ENCODE measurements at regions not wholly inside any gene's neighbourhood (a gene's known extent, or its start where the extent isn't known, plus 50 kb on each side); places are given as distances from the start of the nearest gene placed in this dataset.

DNA sequence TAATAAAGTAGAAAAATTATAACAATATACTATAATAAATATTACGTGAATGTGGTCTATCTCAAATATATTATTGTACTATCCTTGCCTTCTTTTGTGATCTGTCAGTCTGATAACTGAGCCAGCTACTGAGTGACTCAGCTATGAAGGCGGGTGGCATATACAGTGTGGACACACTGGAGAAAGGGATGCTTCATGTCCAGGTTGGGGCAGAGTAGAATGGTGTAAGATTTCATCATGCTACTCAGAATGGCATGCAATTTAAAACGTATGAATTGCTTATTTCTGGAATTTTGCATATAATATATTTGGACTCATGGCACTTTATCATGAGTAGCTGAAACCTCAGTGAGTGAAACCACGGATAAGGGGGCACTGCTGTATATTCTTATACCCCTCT is 172.9 kb upstream of the TBC1D5 start:
- Histone ChIP-seq H3K4me3 (no peak overlapping the region), H3K4me1 (0 out of 3 replicates have a peak, but pooled peaks cover 3% of the 10 kb centered on the region), H3K4me2 (no peak overlapping the region), H3K9me3 (no peaks in the 10 kb centered on the region), H3K27ac (no peak overlapping the region)
- WGBS (ENCODE audit: missing lambda C conversion rate): 18% methylated on average over 4 of the region's 4 CpGs
- ChIA-PET CTCF (no interaction called here), POLR2A (no interaction called here)
- FAIRE-seq (no peak), ATAC-seq (no peak; a peak in 1 of 6 replicates), DNase-seq (ENCODE audit: low read depth in 1 of 2, low spot score in 1 of 2) (no peak)
- TF ChIP-seq HDAC2 (IDR thresholded peaks at IDR 0.05) (no peak), RARB (CRISPR knock-in tag; IDR thresholded peaks at IDR 0.05) (no peak)
- TF ChIP-seq, protein P1, sequence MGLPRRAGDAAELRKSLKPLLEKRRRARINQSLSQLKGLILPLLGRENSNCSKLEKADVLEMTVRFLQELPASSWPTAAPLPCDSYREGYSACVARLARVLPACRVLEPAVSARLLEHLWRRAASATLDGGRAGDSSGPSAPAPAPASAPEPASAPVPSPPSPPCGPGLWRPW (IDR thresholded peaks at IDR 0.05): no peak

DNA sequence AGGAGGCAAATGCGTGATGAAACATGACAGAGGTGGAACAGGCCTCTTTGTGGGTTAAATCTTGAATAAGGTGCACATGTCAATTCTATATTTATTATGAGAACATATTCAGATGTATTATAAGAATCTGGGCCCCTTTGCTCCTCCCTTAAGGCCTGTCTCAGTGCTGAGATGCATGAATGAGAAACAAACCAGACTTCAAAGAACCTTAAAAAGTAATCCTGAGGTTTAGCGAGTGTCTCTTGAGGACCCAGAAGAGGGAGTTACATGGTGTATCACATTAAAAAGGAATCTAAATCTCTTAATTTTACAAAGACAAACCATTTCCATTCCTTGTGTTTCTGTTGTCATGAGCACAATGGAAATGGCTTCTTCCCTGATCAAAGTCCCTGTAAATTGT is 170.9 kb upstream of the TBC1D5 start:
- POLR2A ChIA-PET: no interaction called here
- 87% methylated on average over 2 of the region's 2 CpGs for WGBS (ENCODE audit: missing lambda C conversion rate)
- no peak overlapping the region for H3K27ac ChIP-seq
- no peak for DNase-seq (ENCODE audit: low read depth in 1 of 2, low spot score in 1 of 2)
- FAIRE-seq: no peak
- no peaks in the 10 kb centered on the region for H3K9me3 ChIP-seq
- 0 out of 3 replicates have a peak, but pooled peaks cover 3% of the 10 kb centered on the region for H3K4me1 ChIP-seq
- CTCF ChIA-PET: interaction anchor here (0.9 kb wide), 1 partner anchor 18 kb away, joined by 3 read pairs; no protein-coding TSS in a partner anchor
- no peak overlapping the region for H3K4me2 ChIP-seq
- ATAC-seq: no peak
- TF ChIP-seq HOXB5 (CRISPR knock-in tag; IDR thresholded peaks at IDR 0.05): no peak
- TF ChIP-seq ZFP36 (IDR thresholded peaks at IDR 0.05; ENCODE audit: borderline replicate concordance, partially characterized antibody): no peak
- TF ChIP-seq SMC3 (IDR thresholded peaks at IDR 0.05): no peak
- TF ChIP-seq, protein P2, sequence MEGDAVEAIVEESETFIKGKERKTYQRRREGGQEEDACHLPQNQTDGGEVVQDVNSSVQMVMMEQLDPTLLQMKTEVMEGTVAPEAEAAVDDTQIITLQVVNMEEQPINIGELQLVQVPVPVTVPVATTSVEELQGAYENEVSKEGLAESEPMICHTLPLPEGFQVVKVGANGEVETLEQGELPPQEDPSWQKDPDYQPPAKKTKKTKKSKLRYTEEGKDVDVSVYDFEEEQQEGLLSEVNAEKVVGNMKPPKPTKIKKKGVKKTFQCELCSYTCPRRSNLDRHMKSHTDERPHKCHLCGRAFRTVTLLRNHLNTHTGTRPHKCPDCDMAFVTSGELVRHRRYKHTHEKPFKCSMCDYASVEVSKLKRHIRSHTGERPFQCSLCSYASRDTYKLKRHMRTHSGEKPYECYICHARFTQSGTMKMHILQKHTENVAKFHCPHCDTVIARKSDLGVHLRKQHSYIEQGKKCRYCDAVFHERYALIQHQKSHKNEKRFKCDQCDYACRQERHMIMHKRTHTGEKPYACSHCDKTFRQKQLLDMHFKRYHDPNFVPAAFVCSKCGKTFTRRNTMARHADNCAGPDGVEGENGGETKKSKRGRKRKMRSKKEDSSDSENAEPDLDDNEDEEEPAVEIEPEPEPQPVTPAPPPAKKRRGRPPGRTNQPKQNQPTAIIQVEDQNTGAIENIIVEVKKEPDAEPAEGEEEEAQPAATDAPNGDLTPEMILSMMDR (IDR thresholded peaks at IDR 0.05): no peak
- TF ChIP-seq HOXB13 (CRISPR knock-in tag; IDR thresholded peaks at IDR 0.05; ENCODE audit: low read depth): no peak
- TF ChIP-seq RFX5 (IDR thresholded peaks at IDR 0.05): no peak
- no peak for TF ChIP-seq MAFK (IDR thresholded peaks at IDR 0.05; ENCODE audit: partially characterized antibody)
- TF ChIP-seq, protein P1 (IDR thresholded peaks at IDR 0.05): no peak
- TF ChIP-seq, protein P3, sequence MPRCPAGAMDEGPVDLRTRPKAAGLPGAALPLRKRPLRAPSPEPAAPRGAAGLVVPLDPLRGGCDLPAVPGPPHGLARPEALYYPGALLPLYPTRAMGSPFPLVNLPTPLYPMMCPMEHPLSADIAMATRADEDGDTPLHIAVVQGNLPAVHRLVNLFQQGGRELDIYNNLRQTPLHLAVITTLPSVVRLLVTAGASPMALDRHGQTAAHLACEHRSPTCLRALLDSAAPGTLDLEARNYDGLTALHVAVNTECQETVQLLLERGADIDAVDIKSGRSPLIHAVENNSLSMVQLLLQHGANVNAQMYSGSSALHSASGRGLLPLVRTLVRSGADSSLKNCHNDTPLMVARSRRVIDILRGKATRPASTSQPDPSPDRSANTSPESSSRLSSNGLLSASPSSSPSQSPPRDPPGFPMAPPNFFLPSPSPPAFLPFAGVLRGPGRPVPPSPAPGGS (IDR thresholded peaks at IDR 0.05): no peak
- TF ChIP-seq, protein P4, sequence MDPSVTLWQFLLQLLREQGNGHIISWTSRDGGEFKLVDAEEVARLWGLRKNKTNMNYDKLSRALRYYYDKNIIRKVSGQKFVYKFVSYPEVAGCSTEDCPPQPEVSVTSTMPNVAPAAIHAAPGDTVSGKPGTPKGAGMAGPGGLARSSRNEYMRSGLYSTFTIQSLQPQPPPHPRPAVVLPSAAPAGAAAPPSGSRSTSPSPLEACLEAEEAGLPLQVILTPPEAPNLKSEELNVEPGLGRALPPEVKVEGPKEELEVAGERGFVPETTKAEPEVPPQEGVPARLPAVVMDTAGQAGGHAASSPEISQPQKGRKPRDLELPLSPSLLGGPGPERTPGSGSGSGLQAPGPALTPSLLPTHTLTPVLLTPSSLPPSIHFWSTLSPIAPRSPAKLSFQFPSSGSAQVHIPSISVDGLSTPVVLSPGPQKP (IDR thresholded peaks at IDR 0.05; ENCODE audit: low read depth, low read length): no peak
- TF ChIP-seq, protein P5, sequence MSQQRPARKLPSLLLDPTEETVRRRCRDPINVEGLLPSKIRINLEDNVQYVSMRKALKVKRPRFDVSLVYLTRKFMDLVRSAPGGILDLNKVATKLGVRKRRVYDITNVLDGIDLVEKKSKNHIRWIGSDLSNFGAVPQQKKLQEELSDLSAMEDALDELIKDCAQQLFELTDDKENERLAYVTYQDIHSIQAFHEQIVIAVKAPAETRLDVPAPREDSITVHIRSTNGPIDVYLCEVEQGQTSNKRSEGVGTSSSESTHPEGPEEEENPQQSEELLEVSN (IDR thresholded peaks at IDR 0.05; ENCODE audit: borderline replicate concordance, low read depth): no peak
- TF ChIP-seq KDM1A (IDR thresholded peaks at IDR 0.05; ENCODE audit: low read depth): no peak
- no peak for TF ChIP-seq RARB (CRISPR knock-in tag; IDR thresholded peaks at IDR 0.05)
- no peak overlapping the region for H3K4me3 ChIP-seq

DNA sequence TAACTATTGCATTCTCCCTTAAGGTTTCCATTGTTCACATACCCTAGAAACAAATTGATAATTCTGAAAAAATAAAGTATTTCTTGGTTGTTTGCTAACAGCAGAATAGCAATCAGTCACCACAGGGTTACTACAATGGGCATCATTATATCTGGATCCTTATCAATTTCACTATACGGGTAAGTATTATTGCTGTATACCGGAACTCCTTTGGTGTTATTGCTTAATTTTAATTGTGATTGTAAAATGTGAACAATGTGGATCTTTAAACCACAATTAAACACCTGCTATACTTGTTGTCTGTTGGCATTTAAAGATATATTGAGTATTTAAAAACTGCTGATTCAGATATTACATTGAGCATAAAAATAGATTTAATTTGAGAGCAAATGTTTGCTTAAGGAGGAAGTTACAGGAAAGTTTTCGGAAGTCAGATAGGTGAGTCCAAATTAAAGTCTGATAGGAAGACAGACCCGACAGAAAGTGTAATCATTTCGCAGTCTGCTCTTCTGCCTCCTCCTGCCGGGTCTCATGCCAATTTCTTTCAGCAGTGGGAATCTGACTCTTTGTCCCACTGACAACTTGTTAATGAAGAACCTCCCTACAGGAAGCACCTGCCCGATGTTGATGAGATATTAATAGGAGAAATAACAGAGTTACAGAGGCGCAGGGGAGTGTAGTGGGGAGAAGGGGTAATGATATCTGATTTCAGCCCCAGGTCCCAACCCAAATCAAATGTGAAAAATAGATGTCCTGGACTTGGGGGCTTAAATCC is 169.7 kb upstream of the TBC1D5 start:
- ATAC-seq (no peak), DNase-seq (ENCODE audit: low read depth in 1 of 2, low spot score in 1 of 2) (no peak), FAIRE-seq (no peak)
- Histone ChIP-seq H3K27ac (no peak overlapping the region), H3K9me3 (no peaks in the 10 kb centered on the region), H3K4me3 (no peak overlapping the region), H3K4me1 (0 out of 3 replicates have a peak, but pooled peaks cover 3% of the 10 kb centered on the region), H3K4me2 (no peak overlapping the region)
- CTCF ChIA-PET: interaction anchor here (0.9 kb wide), 1 partner anchor 17 kb away, joined by 3 read pairs; no protein-coding TSS in a partner anchor
- POLR2A ChIA-PET: no interaction called here
- WGBS (ENCODE audit: missing lambda C conversion rate): 68% methylated on average over 8 of the region's 8 CpGs
- TF ChIP-seq HOXB5 (CRISPR knock-in tag; IDR thresholded peaks at IDR 0.05) (no peak), MAFK (IDR thresholded peaks at IDR 0.05; ENCODE audit: partially characterized antibody) (peak; percentile 86)

All from A549 (cell line).